H1 (cell line): ENCODE measurements at regions not wholly inside any gene's neighbourhood (a gene's known extent, or its start where the extent isn't known, plus 50 kb on each side); places are given as distances from the start of the nearest gene placed in this dataset.
"Not testable (repeated sequence)": the region's sequence is repeated elsewhere in the genome, so short reads cannot be mapped to it uniquely, and the experiment has no call there.

ENCODE experiments used
- CTCF ChIA-PET: fragments of 300-600 bp; sonication (Branson Sonifier 250); formaldehyde crosslinking; loops from one replicate; lab custom pipeline; 2021; ENCODE audit not compliant: partially characterized antibody; lab: Charles Lee
- POLR2A ChIA-PET: fragments of 300-600 bp; sonication (Branson Sonifier 250); formaldehyde crosslinking; loops from one replicate; lab custom pipeline; 2021; ENCODE audit warnings: inconsistent platforms; ENCODE audit not compliant: partially characterized antibody; lab: Charles Lee
- DNase-seq, 2 experiments: peaks; one replicate each; pipeline versions ENCODE4 v3.0.0 to v3.0.0-alpha.2; 2010 to 2022; ENCODE audit warnings: low spot score in 2 of 2, low read depth in 1 of 2, mixed read lengths in 1 of 2
- FAIRE-seq: peaks from 2 replicates; lab custom pipeline; 2011; peaks lifted over from hg19 to GRCh38; lab: Jason Lieb, UNC
- H2AFZ ChIP-seq: 2 replicates; pipeline ENCODE4 v1.8.1; 2012; ENCODE audit warnings: low read length, inconsistent platforms
- H2AK5ac ChIP-seq: 2 replicates; pipeline ENCODE4 v1.6.1; 2013; ENCODE audit warnings: low read depth, low read length
- H2BK120ac ChIP-seq: replicated peaks from 2 replicates; pipeline ENCODE3; 2013; ENCODE audit warnings: low read depth, low read length, inconsistent platforms
- H2BK12ac ChIP-seq: 2 replicates; pipeline ENCODE4 v1.6.1; 2013; ENCODE audit warnings: low read depth, low read length
- H2BK15ac ChIP-seq: 2 replicates; pipeline ENCODE4 v1.6.1; 2013; ENCODE audit warnings: low read length
- H2BK20ac ChIP-seq: 2 replicates; pipeline ENCODE4 v1.6.1; 2013; ENCODE audit warnings: low read length
- H2BK5ac ChIP-seq: 2 replicates; pipeline ENCODE4 v1.6.1; 2013; ENCODE audit warnings: low read depth, low read length
- H3K14ac ChIP-seq: 2 replicates; pipeline ENCODE4 v1.6.1; 2013; ENCODE audit warnings: inconsistent platforms; ENCODE audit not compliant: insufficient read length
- H3K18ac ChIP-seq: 2 replicates; pipeline ENCODE4 v1.6.1; 2013; ENCODE audit warnings: low read length; ENCODE audit errors: extremely low read depth
- H3K23ac ChIP-seq: 2 replicates; pipeline ENCODE4 v1.6.1; 2013; ENCODE audit warnings: inconsistent platforms; ENCODE audit not compliant: insufficient read length
- H3K23me2 ChIP-seq: 2 replicates; pipeline ENCODE4 v1.6.1; 2013; ENCODE audit warnings: low read depth, low read length
- H3K27ac ChIP-seq: 2 replicates; pipeline ENCODE4 v1.6.1; 2011; ENCODE audit warnings: low read depth, low read length, inconsistent platforms
- H3K27me3 ChIP-seq, 4 experiments: replicated peaks in 1 of 4; 1 replicate in 1 of 4; 2 replicates in 3 of 4; pipeline versions ENCODE4 v1.6.1 to v1.8.1; 2011 to 2013; ENCODE audit warnings: low read length in 3 of 4, mild to moderate bottlenecking in 3 of 4, inconsistent platforms in 2 of 4, mixed read lengths in 2 of 4, moderate library complexity in 1 of 4; ENCODE audit not compliant: control insufficient read depth in 3 of 4, insufficient read depth in 3 of 4; ENCODE audit errors: extremely low read depth in 1 of 4
- H3K36me3 ChIP-seq, 4 experiments: 2 replicates each; pipeline versions ENCODE4 v1.6.1 to v1.8.1; 2011 to 2013; ENCODE audit warnings: mild to moderate bottlenecking in 4 of 4, low read length in 3 of 4, moderate library complexity in 2 of 4, control low read depth in 1 of 4, inconsistent platforms in 1 of 4; ENCODE audit not compliant: insufficient read depth in 4 of 4, control insufficient read depth in 2 of 4
- H3K4ac ChIP-seq: replicated peaks from 2 replicates; pipeline ENCODE3; 2013; ENCODE audit warnings: low read length, low read depth, mixed read lengths, inconsistent platforms; ENCODE audit not compliant: insufficient read length
- H3K4me1 ChIP-seq, 4 experiments: replicated peaks in 1 of 4; 1 replicate in 1 of 4; 2 replicates in 3 of 4; pipeline versions ENCODE4 v1.6.1 to v1.8.1; 2011 to 2013; ENCODE audit warnings: low read length in 3 of 4, inconsistent platforms in 2 of 4, mixed read lengths in 1 of 4; ENCODE audit not compliant: insufficient read depth in 4 of 4, control insufficient read depth in 3 of 4
- H3K4me2 ChIP-seq, 2 experiments: 2 replicates each; pipeline versions ENCODE4 v1.6.1 to v1.8.1; 2011 to 2013; ENCODE audit warnings: low read depth in 2 of 2, low read length in 2 of 2, control low read depth in 1 of 2, inconsistent platforms in 1 of 2, mild to moderate bottlenecking in 1 of 2; ENCODE audit not compliant: insufficient read depth in 1 of 2
- H3K4me3 ChIP-seq, 4 experiments: fragments of 200-600, 300-600 bp in 1 of 4; sonication (generic), shearing (Covaris generic), sonication (Bioruptor Twin) in 1 of 4; 2 replicates each; pipeline versions ENCODE4 v1.5.1 to v1.8.1; 2011 to 2016; ENCODE audit warnings: low read length in 4 of 4, low read depth in 3 of 4, control low read depth in 2 of 4, inconsistent platforms in 2 of 4, mild to moderate bottlenecking in 2 of 4, mixed read lengths in 1 of 4, moderate library complexity in 1 of 4; ENCODE audit not compliant: insufficient read depth in 2 of 4; ENCODE audit errors: extremely low read depth in 1 of 4
- H3K56ac ChIP-seq: replicated peaks from 2 replicates; pipeline ENCODE3; 2013; ENCODE audit warnings: low read depth, mild to moderate bottlenecking, mixed read lengths, low read length, inconsistent platforms; ENCODE audit not compliant: insufficient read length
- H3K79me1 ChIP-seq: 2 replicates; pipeline ENCODE4 v1.6.1; 2013; ENCODE audit warnings: low read depth, low read length, control low read depth
- H3K79me2 ChIP-seq, 2 experiments: 2 replicates each; pipeline versions ENCODE4 v1.6.1 to v1.8.1; 2012 to 2013; ENCODE audit warnings: low read length in 2 of 2, mild to moderate bottlenecking in 2 of 2, inconsistent platforms in 1 of 2; ENCODE audit not compliant: insufficient read depth in 2 of 2, control insufficient read depth in 1 of 2
- H3K9ac ChIP-seq, 4 experiments: replicated peaks in 1 of 4; 1 replicate in 1 of 4; 2 replicates in 3 of 4; pipeline versions ENCODE4 v1.6.1 to v1.8.1; 2011 to 2013; ENCODE audit warnings: low read depth in 3 of 4, low read length in 3 of 4, control low read depth in 2 of 4, mild to moderate bottlenecking in 2 of 4, moderate library complexity in 2 of 4, inconsistent platforms in 1 of 4; ENCODE audit errors: extremely low read depth in 1 of 4
- H3K9me3 ChIP-seq, 2 experiments: 2 replicates each; pipeline versions ENCODE4 v1.6.1 to v1.8.1; 2012 to 2013; ENCODE audit warnings: mild to moderate bottlenecking in 2 of 2, moderate library complexity in 2 of 2, control low read depth in 1 of 2, inconsistent platforms in 1 of 2, low read depth in 1 of 2, low read length in 1 of 2, mixed read lengths in 1 of 2; ENCODE audit not compliant: insufficient read depth in 2 of 2
- H4K20me1 ChIP-seq, 2 experiments: replicated peaks in 1 of 2; 2 replicates each; pipeline versions ENCODE3 to v1.8.1; 2011 to 2013; ENCODE audit warnings: inconsistent platforms in 2 of 2, low read length in 2 of 2, mild to moderate bottlenecking in 1 of 2; ENCODE audit not compliant: insufficient read depth in 2 of 2, control insufficient read depth in 1 of 2
- H4K5ac ChIP-seq: 2 replicates; pipeline ENCODE4 v1.6.1; 2013; ENCODE audit warnings: low read length, low read depth, mixed read lengths, inconsistent platforms; ENCODE audit not compliant: insufficient read length
- H4K8ac ChIP-seq: 2 replicates; pipeline ENCODE4 v1.8.0; 2013; ENCODE audit warnings: mild to moderate bottlenecking, moderate library complexity, low read length, inconsistent platforms; ENCODE audit not compliant: insufficient read depth; ENCODE audit errors: extremely low read depth
- H4K91ac ChIP-seq: replicated peaks from 2 replicates; pipeline ENCODE3; 2013; ENCODE audit warnings: low read length, mixed read lengths, inconsistent platforms; ENCODE audit not compliant: insufficient read length
- CHD1 ChIP-seq: IDR thresholded peaks from 2 replicates; pipeline ENCODE4 v1.6.1; 2012; ENCODE audit warnings: low read depth, low read length, improper control_type of control experiment
- CHD2 ChIP-seq: IDR thresholded peaks from 2 replicates; pipeline ENCODE4 v1.6.1; 2012; ENCODE audit warnings: low read length, improper control_type of control experiment
- NANOG ChIP-seq: IDR thresholded peaks from 2 replicates; pipeline ENCODE4 v1.6.1; 2011; ENCODE audit warnings: low read length, low read depth, mild to moderate bottlenecking, inconsistent platforms; ENCODE audit not compliant: insufficient read depth, poor library complexity, severe bottlenecking
- SP1 ChIP-seq: IDR thresholded peaks from 2 replicates; pipeline ENCODE4 v1.6.1; 2011; ENCODE audit warnings: low read depth, low read length
- USF2 ChIP-seq: IDR thresholded peaks from 2 replicates; pipeline ENCODE4 v1.6.1; 2011; ENCODE audit warnings: low read length, improper control_type of control experiment
- YY1 ChIP-seq: IDR thresholded peaks from 2 replicates; pipeline ENCODE4 v1.6.1; 2011; ENCODE audit warnings: low read depth, mild to moderate bottlenecking, low read length
- WGBS, 2 experiments: shearing (Covaris generic) in 1 of 2; methylation state at CpG; one replicate each; pipeline versions ENCODE4 v1.1.6 to v1.1.7; 2013 to 2015; ENCODE audit warnings: low lambda C conversion rate in 2 of 2, mixed read lengths in 2 of 2, inconsistent platforms in 1 of 2, low coverage in 1 of 2, missing lambda C conversion rate in 1 of 2; ENCODE audit not compliant: insufficient replicate concordance in 2 of 2, insufficient coverage in 1 of 2, insufficient read length in 1 of 2; ENCODE audit errors: extremely low coverage in 1 of 2, missing lambda C conversion rate in 1 of 2; 5-methylcytosine and 5-hydroxymethylcytosine counted together

- TF ChIP-seq USF2 (no peak), CHD1 (no peak), SP1 (no peak), CHD2 (no peak), YY1 (no peak), NANOG (no peak)
These were observed 236.1 kb upstream of the C16orf82 start (continued) for GRCh38 chr16:26830428-26831127.

- H3K36me3 ChIP-seq, H3K4me3 ChIP-seq, H3K14ac ChIP-seq, H3K79me2 ChIP-seq, H3K79me1 ChIP-seq, DNase-seq, H2AFZ ChIP-seq, H3K23ac ChIP-seq, H3K23me2 ChIP-seq, H3K27ac ChIP-seq, H3K27me3 ChIP-seq, H4K91ac ChIP-seq, H2BK20ac ChIP-seq, H3K4me1 ChIP-seq, H3K4ac ChIP-seq, H2BK15ac ChIP-seq, H2BK12ac ChIP-seq, H4K8ac ChIP-seq, H3K18ac ChIP-seq, H4K5ac ChIP-seq, H3K9ac ChIP-seq, H4K20me1 ChIP-seq, H2AK5ac ChIP-seq, H2BK5ac ChIP-seq, H3K56ac ChIP-seq, H2BK120ac ChIP-seq, H3K4me2 ChIP-seq, POLR2A ChIA-PET, CTCF ChIA-PET, FAIRE-seq: not testable (repeated sequence)
- H3K9me3 ChIP-seq = peaks cover 6 to 10% of the 10 kb centered on the region in 2 experiments; a peak in 3 of 4 replicates
- WGBS, 2 experiments = 96% methylated on average over 5 of the region's 31 CpGs; no CpG with 5 or more reads in 1 of the 2 experiments
These were observed 230.6 kb upstream of the C16orf82 start for GRCh38 chr16:26836114-26836513.
